ENCODE measurements at regions not wholly inside any gene's neighbourhood (a gene's known extent, or its start where the extent isn't known, plus 50 kb on each side); places are given as distances from the start of the nearest gene placed in this dataset.

DNA sequence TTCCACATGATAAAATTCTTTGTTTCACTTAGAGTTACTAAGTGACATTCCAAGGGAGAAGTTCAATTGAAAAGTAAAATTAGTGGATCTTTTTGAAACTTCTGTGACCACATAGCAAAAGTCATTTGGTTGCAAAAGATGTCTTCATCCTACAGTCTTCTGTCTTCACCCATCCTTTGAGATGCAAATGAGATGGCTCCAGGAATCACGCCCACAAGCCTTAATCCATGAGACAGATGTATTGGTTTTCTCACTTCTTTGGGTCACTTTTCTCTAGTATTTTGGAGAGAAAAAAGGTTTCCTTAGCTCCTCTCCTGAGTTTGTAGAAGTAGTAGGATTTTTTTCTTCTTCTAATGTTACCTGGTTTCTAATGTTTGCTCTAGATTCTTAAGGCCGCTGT is 259.5 kb upstream of the SLC10A2 start:
- H3K4me3 ChIP-seq (ENCODE audit: control insufficient read depth, low read depth, low read length), result no peak overlapping the region
- TF ChIP-seq, protein P1, sequence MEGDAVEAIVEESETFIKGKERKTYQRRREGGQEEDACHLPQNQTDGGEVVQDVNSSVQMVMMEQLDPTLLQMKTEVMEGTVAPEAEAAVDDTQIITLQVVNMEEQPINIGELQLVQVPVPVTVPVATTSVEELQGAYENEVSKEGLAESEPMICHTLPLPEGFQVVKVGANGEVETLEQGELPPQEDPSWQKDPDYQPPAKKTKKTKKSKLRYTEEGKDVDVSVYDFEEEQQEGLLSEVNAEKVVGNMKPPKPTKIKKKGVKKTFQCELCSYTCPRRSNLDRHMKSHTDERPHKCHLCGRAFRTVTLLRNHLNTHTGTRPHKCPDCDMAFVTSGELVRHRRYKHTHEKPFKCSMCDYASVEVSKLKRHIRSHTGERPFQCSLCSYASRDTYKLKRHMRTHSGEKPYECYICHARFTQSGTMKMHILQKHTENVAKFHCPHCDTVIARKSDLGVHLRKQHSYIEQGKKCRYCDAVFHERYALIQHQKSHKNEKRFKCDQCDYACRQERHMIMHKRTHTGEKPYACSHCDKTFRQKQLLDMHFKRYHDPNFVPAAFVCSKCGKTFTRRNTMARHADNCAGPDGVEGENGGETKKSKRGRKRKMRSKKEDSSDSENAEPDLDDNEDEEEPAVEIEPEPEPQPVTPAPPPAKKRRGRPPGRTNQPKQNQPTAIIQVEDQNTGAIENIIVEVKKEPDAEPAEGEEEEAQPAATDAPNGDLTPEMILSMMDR (IDR thresholded peaks at IDR 0.05; ENCODE audit: control insufficient read depth, insufficient read depth, low read depth, low read length, missing control alignments), result no peak
- no peak for DNase-seq (ENCODE audit: low read depth)

DNA sequence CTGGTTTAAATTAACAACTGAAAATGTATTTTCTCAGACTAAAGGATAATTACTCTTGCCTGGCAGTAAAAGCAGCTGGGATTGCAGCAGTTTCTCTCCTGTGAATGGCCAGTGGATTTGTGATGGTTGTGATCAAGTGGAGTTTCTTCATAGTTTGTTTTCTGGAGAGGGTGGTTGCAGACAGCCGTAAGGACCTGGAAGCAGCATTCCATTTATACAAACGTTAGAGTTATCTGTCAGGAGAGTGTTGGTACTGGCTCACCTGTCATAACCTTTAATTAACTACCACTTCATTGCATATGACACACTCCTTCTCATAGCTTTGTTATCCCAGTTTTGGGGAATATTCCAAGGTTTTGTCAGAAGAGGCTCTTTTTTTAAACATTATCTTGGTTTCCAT is 258.4 kb upstream of the SLC10A2 start:
- DNase-seq (ENCODE audit: low read depth), result no peak
- no peak overlapping the region for H3K4me3 ChIP-seq (ENCODE audit: control insufficient read depth, low read depth, low read length)
- TF ChIP-seq, protein P1 (IDR thresholded peaks at IDR 0.05; ENCODE audit: control insufficient read depth, insufficient read depth, low read depth, low read length, missing control alignments), result no peak

DNA sequence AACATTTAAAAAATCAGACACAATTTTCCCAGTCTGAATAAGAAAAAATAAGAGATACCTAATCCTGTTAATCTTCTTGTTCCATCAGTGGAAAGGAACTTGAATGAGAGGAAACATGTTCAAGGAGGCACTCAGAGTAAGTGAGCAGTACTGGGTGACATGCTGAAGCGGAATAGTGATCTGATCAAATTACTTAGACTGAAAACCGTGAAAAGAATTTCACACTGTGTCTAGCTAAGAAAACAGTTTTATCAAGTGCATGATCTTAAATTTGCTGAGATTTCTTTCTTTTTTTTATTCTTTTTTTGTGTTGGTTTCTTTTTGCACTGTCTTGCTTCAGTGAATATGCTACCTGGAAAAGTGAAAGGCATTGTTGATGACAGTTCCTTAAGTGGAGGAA is 249.5 kb upstream of the SLC10A2 start:
- no peak for DNase-seq (ENCODE audit: low read depth)
- no peak overlapping the region for H3K4me3 ChIP-seq (ENCODE audit: control insufficient read depth, low read depth, low read length)
- TF ChIP-seq, protein P1 (IDR thresholded peaks at IDR 0.05; ENCODE audit: control insufficient read depth, insufficient read depth, low read depth, low read length, missing control alignments), result no peak

DNA sequence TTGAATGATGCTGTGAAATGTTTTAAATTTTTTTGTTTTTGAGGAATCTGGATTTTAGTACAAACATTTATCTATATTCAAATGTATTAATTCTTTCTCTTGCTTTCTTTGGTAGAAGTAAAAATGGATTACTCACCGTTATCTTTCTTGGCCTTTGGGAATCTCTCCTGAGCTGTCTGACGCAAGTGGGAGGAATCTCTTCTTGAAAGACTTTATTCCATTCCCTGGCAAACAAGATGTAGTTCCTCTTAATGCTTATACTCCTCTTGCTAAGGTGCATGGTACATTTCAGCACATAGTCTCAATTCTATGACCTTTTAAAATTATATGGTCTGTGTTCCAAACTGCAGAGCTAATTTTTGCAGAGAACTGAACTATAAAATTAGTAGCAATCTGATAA is 246.2 kb upstream of the SLC10A2 start:
- H3K4me3 ChIP-seq (ENCODE audit: control insufficient read depth, low read depth, low read length), result no peak overlapping the region
- no peak for DNase-seq (ENCODE audit: low read depth)
- TF ChIP-seq, protein P1 (IDR thresholded peaks at IDR 0.05; ENCODE audit: control insufficient read depth, insufficient read depth, low read depth, low read length, missing control alignments), result no peak

DNA sequence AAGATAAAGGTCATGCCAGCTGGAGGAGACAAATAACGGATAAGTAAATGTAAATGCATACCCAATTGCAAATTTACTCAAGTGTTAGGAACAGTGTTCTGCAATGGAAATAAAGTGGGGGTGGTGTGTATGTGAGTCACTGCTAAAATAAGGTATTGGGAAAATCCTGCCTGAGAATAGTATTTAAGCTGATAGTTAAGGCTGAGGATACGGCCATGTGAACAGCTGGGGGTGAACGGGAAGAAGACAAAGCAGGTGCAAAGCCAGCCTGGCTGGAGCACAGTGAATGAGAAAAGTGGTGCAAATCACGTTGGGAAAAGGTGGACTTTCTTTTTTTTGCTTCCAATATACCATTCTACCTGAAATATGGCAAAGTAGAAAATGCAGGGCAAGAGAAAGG is 242.4 kb upstream of the SLC10A2 start:
- TF ChIP-seq, protein P1 (IDR thresholded peaks at IDR 0.05; ENCODE audit: control insufficient read depth, insufficient read depth, low read depth, low read length, missing control alignments), result no peak
- H3K4me3 ChIP-seq (ENCODE audit: control insufficient read depth, low read depth, low read length), result no peak overlapping the region
- no peak for DNase-seq (ENCODE audit: low read depth)

DNA sequence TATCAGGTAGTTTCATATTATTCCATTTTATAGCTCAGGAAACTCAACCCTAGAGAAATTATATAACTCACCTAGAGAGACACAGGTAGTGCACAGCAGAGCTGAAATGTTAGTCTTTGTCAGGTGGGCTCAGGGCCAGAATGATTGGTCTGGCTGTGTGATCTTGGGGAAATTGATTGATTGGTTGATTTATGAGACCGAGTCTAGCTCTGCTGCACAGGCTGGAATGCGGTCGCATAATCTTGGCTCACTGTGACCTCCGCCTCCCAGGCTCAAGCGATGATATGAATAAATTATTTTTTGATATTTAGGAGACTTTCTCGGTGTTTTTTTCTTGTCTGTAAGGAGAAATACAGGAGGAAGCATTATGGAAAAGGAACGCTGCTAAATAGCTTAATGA is 239.9 kb upstream of the SLC10A2 start:
- H3K4me3 ChIP-seq (ENCODE audit: control insufficient read depth, low read depth, low read length), result no peak overlapping the region
- TF ChIP-seq, protein P1 (IDR thresholded peaks at IDR 0.05; ENCODE audit: control insufficient read depth, insufficient read depth, low read depth, low read length, missing control alignments), result no peak
- no peak for DNase-seq (ENCODE audit: low read depth)

DNA sequence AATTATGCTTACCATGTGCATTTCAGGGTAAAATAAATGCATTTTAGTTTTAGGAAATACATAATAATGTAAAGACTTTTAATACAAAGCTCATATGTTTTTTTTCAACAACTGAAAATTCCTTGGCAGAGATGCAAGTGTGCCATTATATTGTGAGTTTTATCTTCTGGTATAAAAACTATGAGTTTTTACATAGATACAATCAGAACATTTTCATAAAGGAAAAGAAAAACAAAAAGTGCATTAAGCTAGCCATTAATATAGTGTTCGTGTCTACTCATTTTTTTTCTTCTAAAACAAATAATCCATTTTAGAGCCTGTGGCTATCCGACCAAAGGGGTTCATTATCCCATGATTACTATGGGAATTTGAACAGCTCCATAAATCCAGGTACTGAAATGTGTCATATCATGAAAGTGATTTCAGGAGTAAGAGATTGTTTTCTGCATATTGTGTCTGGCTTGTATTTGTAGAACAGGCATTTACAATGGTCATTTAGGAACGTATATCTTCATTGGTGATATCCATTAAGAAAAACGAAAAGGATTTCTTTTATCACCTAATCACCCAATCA is 236.9 kb upstream of the SLC10A2 start:
- TF ChIP-seq, protein P1 (IDR thresholded peaks at IDR 0.05; ENCODE audit: control insufficient read depth, insufficient read depth, low read depth, low read length, missing control alignments), result no peak
- no peak for DNase-seq (ENCODE audit: low read depth)

More for the DNA sequence above, 236.9 kb upstream of the SLC10A2 start:
- H3K4me3 ChIP-seq (ENCODE audit: control insufficient read depth, low read depth, low read length), result no peak overlapping the region

Data from AG09309 (cell line).